ENCODE measurements at regions not wholly inside any gene's neighbourhood (a gene's known extent, or its start where the extent isn't known, plus 50 kb on each side); places are given as distances from the start of the nearest gene placed in this dataset.

GRCh38 chr11:94717667-94718066, 50.5 kb upstream of the AMOTL1 start:
- TF ChIP-seq CTCF (conservative IDR thresholded peaks at IDR 0.05; ENCODE audit: low read depth, low read length) = no peak
- no peak for TF ChIP-seq CEBPB (IDR thresholded peaks at IDR 0.05; ENCODE audit: low read depth, low read length)
- no peak for TF ChIP-seq POLR2A (IDR thresholded peaks at IDR 0.05; ENCODE audit: low read depth, low read length)
- TF ChIP-seq CHD1 (IDR thresholded peaks at IDR 0.05; ENCODE audit: low read depth, low read length) = no peak
- TF ChIP-seq NFE2L2 (IDR thresholded peaks at IDR 0.05; ENCODE audit: low read depth, low read length) = no peak
- TF ChIP-seq ELK1 (IDR thresholded peaks at IDR 0.05; ENCODE audit: borderline replicate concordance, low read depth, low read length) = no peak
- no peak for TF ChIP-seq RFX5 (IDR thresholded peaks at IDR 0.05; ENCODE audit: low read depth, low read length)
- TF ChIP-seq BHLHE40 (IDR thresholded peaks at IDR 0.05; ENCODE audit: low read depth, low read length) = no peak
- TF ChIP-seq MAFK (IDR thresholded peaks at IDR 0.05; ENCODE audit: low read depth, low read length) = no peak
- TF ChIP-seq MAZ (IDR thresholded peaks at IDR 0.05; ENCODE audit: borderline replicate concordance, low read depth, low read length) = no peak
- TF ChIP-seq RAD21 (IDR thresholded peaks at IDR 0.05; ENCODE audit: low read length) = no peak
- no peak for TF ChIP-seq USF2 (IDR thresholded peaks at IDR 0.05; ENCODE audit: low read depth, low read length)
- no peak for TF ChIP-seq SMC3 (IDR thresholded peaks at IDR 0.05; ENCODE audit: low read depth, low read length)

Measured in IMR-90 (cell line).